GM12878 (cell line): ENCODE measurements at regions not wholly inside any gene's neighbourhood (a gene's known extent, or its start where the extent isn't known, plus 50 kb on each side); places are given as distances from the start of the nearest gene placed in this dataset.

Experiments
- ATAC-seq: fragments of 200-7000 bp; cut with Tn5 transposase; 3 replicates; pipeline ENCODE4 v1.9.1; 2020; ENCODE audit warnings: mild to moderate bottlenecking, moderate library complexity
- BruUV-seq: library from RNA; stranded (reverse); fragments of 400-500 nt; replicated peaks from 2 replicates; lab custom pipeline; 2021; lab: Mats Ljungman, UMichigan
- CTCF ChIA-PET: fragments of 300-600 bp; sonication (Branson Sonifier 250); formaldehyde crosslinking; extraction: SDS; loops from one replicate; lab custom pipeline; 2021; ENCODE audit warnings: inconsistent platforms; lab: Yijun Ruan, JAX
- POLR2A ChIA-PET: fragments of 350-600 bp; formaldehyde crosslinking; extraction: SDS; loops from one replicate; lab custom pipeline; 2021; ENCODE audit warnings: inconsistent platforms; lab: Charles Lee
- RAD21 ChIA-PET: fragments of 300-600 bp; sonication (Branson Sonifier 250); formaldehyde crosslinking; loops from one replicate; lab custom pipeline; 2023; ENCODE audit warnings: antibody characterized with exemption; ENCODE audit not compliant: unreplicated experiment; lab: Charles Lee
- SMC1A ChIA-PET: fragments of 300-600 bp; sonication (Branson Sonifier 250); formaldehyde crosslinking; loops from one replicate; lab custom pipeline; 2023; ENCODE audit not compliant: unreplicated experiment, uncharacterized antibody; lab: Charles Lee
- DNase-seq: peaks from one replicate; pipeline ENCODE4 v3.0.0-alpha.2; 2011; ENCODE audit warnings: low read depth, low spot score
- FAIRE-seq: peaks from 3 replicates; lab custom pipeline; 2011; peaks lifted over from hg19 to GRCh38; lab: Jason Lieb, UNC
- H2AFZ ChIP-seq: 2 replicates; pipeline ENCODE4 v1.6.0; 2011; ENCODE audit warnings: low read depth, low read length, control low read depth; ENCODE audit not compliant: control insufficient read depth
- H3K27ac ChIP-seq: 2 replicates; pipeline ENCODE4 v1.5.1; 2011; ENCODE audit warnings: control low read depth; ENCODE audit not compliant: control insufficient read depth, insufficient read depth
- H3K27me3 ChIP-seq, 2 experiments: replicated peaks in 1 of 2; 2 replicates each; pipeline versions ENCODE4 v1.6.0 to v1.6.1; 2011; ENCODE audit warnings: low read length in 1 of 2; ENCODE audit not compliant: control insufficient read depth in 2 of 2, insufficient read depth in 2 of 2
- H3K36me3 ChIP-seq, 2 experiments: 2 replicates each; pipeline ENCODE4 v1.5.1; 2011; ENCODE audit warnings: low read length in 1 of 2; ENCODE audit not compliant: control insufficient read depth in 2 of 2, insufficient read depth in 2 of 2
- H3K4me1 ChIP-seq: 2 replicates; pipeline ENCODE4 v1.6.1; 2011; ENCODE audit warnings: mild to moderate bottlenecking, low read length, moderate library complexity, mixed read lengths; ENCODE audit not compliant: control insufficient read depth, insufficient read depth
- H3K4me2 ChIP-seq: 2 replicates; pipeline ENCODE4 v1.6.0; 2011; ENCODE audit warnings: control low read depth; ENCODE audit not compliant: control insufficient read depth, insufficient read depth
- H3K4me3 ChIP-seq: fragments of 200-600 bp; sonication (generic); 2 replicates; pipeline ENCODE4 v1.5.1; 2016
- H3K79me2 ChIP-seq: 2 replicates; pipeline ENCODE4 v1.6.0; 2011; ENCODE audit warnings: low read length; ENCODE audit not compliant: control insufficient read depth, insufficient read depth
- H3K9ac ChIP-seq: 2 replicates; pipeline ENCODE4 v1.8.0; 2011; ENCODE audit warnings: low read length, control low read depth, mixed read lengths; ENCODE audit not compliant: control insufficient read depth, insufficient read depth
- H3K9me3 ChIP-seq: replicated peaks from 3 replicates; pipeline ENCODE4 v1.5.1; 2011; ENCODE audit warnings: mild to moderate bottlenecking, low read length; ENCODE audit not compliant: control insufficient read depth, insufficient read depth
- H4K20me1 ChIP-seq: 2 replicates; pipeline ENCODE4 v1.6.0; 2011; ENCODE audit not compliant: control insufficient read depth, insufficient read depth
- CHD2 ChIP-seq: IDR thresholded peaks from 2 replicates; pipeline ENCODE4 v1.6.1; 2011; ENCODE audit warnings: low read depth, low read length, improper control_type of control experiment, borderline replicate concordance
- ESRRA ChIP-seq: IDR thresholded peaks from 2 replicates; pipeline ENCODE4 v1.6.1; 2012; ENCODE audit warnings: mild to moderate bottlenecking, low read length, improper control_type of control experiment
- GATAD2B ChIP-seq: fragments of 450-650 bp; conservative IDR thresholded peaks from 2 replicates; pipeline ENCODE4 v1.6.1; 2017; ENCODE audit warnings: low read depth, mild to moderate bottlenecking, moderate library complexity
- KDM1A ChIP-seq: fragments of 200-600 bp; sonication (generic); IDR thresholded peaks from 2 replicates; pipeline ENCODE4 v1.6.1; 2016; ENCODE audit warnings: borderline replicate concordance
- NFXL1 ChIP-seq: fragments of 450-650 bp; IDR thresholded peaks from 2 replicates; pipeline ENCODE4 v1.6.1; 2017; ENCODE audit warnings: antibody characterized with exemption, mild to moderate bottlenecking, borderline replicate concordance
- PML ChIP-seq: IDR thresholded peaks from 2 replicates; pipeline ENCODE4 v1.6.1; 2012; ENCODE audit warnings: low read length, inconsistent platforms
- POLR2AphosphoS2 ChIP-seq: IDR thresholded peaks from 2 replicates; pipeline ENCODE4 v1.6.1; 2011; ENCODE audit warnings: low read depth, mild to moderate bottlenecking, low read length, improper control_type of control experiment, moderate library complexity
- POU2F2 ChIP-seq: IDR thresholded peaks from 3 replicates; pipeline ENCODE4 v1.6.1; 2011; ENCODE audit warnings: low read depth, mild to moderate bottlenecking, low read length, borderline replicate concordance
- TARDBP ChIP-seq: IDR thresholded peaks from 2 replicates; pipeline ENCODE4 v1.6.1; 2016; ENCODE audit warnings: borderline replicate concordance
- YBX1 ChIP-seq: fragments of 450-650 bp; IDR thresholded peaks from 2 replicates; pipeline ENCODE4 v1.6.1; 2016; ENCODE audit warnings: antibody characterized with exemption
- WGBS: methylation state at CpG from one replicate; pipeline ENCODE4 v1.1.6; 2016; ENCODE audit warnings: low lambda C conversion rate; ENCODE audit not compliant: insufficient replicate concordance, insufficient coverage; ENCODE audit errors: missing lambda C conversion rate; 5-methylcytosine and 5-hydroxymethylcytosine counted together
- in situ Hi-C: fragments of 300-500 bp; cut with MboI; formaldehyde crosslinking; loops from 9 replicates; pipeline ENCODE4 v1.14.3; 2018; ENCODE audit warnings: mixed read lengths
- intact Hi-C: fragments of 100-400 bp; cut with micrococcal nuclease; formaldehyde crosslinking; loops from one replicate; pipeline ENCODE4 v1.14.2; 2022; ENCODE audit not compliant: unreplicated experiment
- TF ChIP-seq, protein P1 (sequence below): IDR thresholded peaks from 2 replicates; pipeline ENCODE4 v1.6.1; 2011; ENCODE audit warnings: borderline replicate concordance, low read depth, mild to moderate bottlenecking, moderate library complexity, low read length; ENCODE audit not compliant: insufficient read depth, poor library complexity, severe bottlenecking
- TF ChIP-seq, protein P2 (sequence below): fragments of 450-650 bp; IDR thresholded peaks from 2 replicates; pipeline ENCODE4 v1.6.1; 2016; ENCODE audit warnings: mild to moderate bottlenecking
- TF ChIP-seq, protein P3 (sequence below): fragments of 450-650 bp; IDR thresholded peaks from 2 replicates; pipeline ENCODE4 v1.6.1; 2016; ENCODE audit warnings: mild to moderate bottlenecking, moderate library complexity, borderline replicate concordance
- TF ChIP-seq, protein P4 (sequence below): fragments of 450-650 bp; IDR thresholded peaks from 2 replicates; pipeline ENCODE4 v1.6.1; 2017; ENCODE audit warnings: low read depth, mild to moderate bottlenecking, moderate library complexity
- TF ChIP-seq, protein P5 (sequence below): IDR thresholded peaks from 2 replicates; pipeline ENCODE4 v1.6.1; 2012; ENCODE audit warnings: low read length, inconsistent platforms

DNA sequence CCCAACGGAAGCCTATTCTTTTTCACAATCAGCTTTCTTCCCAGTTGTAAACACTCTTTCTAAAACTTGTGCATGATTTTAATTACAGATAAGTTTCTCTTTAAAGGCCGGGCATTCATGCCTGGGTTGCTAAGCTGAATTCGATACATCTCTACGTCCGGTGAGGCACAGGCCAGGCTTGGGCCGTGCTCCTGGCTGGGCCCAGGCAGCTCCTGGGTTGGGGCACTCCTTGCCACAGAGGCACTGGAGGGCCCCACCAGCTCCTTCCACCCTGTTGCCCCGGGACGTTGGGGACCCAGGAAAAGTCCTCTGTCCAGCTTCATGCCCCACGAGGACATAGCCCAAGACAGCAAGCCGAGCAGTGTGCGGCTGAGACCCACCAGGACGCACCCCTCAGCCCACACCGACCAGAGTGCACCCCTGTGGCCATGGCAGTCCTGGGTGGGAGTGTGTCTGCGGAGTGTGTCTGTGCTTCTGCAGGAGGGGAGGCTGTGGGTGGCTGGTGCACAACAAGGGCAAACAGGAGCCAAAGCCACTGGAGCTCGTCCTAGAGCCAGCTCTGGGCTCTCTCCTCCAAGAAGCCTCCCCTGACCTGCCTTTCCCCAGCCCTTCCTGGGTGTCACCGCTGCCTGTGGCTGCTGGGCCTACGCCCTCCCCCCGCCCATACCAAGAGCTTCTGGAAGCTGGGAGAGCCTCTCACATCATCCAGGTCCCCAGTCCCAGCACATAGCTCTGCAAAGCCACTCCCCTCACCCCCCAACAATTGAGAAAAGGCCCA, 128.0 kb upstream of the NKX1-1 start:
- ChIA-PET SMC1A (no interaction called here), RAD21 (no interaction called here), CTCF (no interaction called here), POLR2A (no interaction called here)
- FAIRE-seq, result no peak
- Histone ChIP-seq H3K36me3 (no peaks in the 10 kb centered on the region), H3K4me3 (no peak overlapping the region), H4K20me1 (no peaks in the 10 kb centered on the region), H3K27ac (no peak overlapping the region), H3K4me1 (no peaks in the 10 kb centered on the region), H3K27me3 (no peaks in the 10 kb centered on the region), H3K9ac (no peak overlapping the region), H3K4me2 (no peak overlapping the region), H3K79me2 (no peaks in the 10 kb centered on the region), H2AFZ (no peak overlapping the region), H3K9me3 (no peaks in the 10 kb centered on the region; the same call in 2 of the 3 replicates)
- BruUV-seq, result no TSS peak
- no peak for ATAC-seq
- no peak for DNase-seq
- in situ Hi-C loops (no loop called here), intact Hi-C loops (no loop called here)
- WGBS, result 45% methylated on average over 16 of the region's 18 CpGs
- TF ChIP-seq, protein P1, sequence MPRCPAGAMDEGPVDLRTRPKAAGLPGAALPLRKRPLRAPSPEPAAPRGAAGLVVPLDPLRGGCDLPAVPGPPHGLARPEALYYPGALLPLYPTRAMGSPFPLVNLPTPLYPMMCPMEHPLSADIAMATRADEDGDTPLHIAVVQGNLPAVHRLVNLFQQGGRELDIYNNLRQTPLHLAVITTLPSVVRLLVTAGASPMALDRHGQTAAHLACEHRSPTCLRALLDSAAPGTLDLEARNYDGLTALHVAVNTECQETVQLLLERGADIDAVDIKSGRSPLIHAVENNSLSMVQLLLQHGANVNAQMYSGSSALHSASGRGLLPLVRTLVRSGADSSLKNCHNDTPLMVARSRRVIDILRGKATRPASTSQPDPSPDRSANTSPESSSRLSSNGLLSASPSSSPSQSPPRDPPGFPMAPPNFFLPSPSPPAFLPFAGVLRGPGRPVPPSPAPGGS, result no peak
- TF ChIP-seq TARDBP, result no peak
- TF ChIP-seq POU2F2, result no peak
- TF ChIP-seq, protein P2, sequence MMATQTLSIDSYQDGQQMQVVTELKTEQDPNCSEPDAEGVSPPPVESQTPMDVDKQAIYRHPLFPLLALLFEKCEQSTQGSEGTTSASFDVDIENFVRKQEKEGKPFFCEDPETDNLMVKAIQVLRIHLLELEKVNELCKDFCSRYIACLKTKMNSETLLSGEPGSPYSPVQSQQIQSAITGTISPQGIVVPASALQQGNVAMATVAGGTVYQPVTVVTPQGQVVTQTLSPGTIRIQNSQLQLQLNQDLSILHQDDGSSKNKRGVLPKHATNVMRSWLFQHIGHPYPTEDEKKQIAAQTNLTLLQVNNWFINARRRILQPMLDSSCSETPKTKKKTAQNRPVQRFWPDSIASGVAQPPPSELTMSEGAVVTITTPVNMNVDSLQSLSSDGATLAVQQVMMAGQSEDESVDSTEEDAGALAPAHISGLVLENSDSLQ, result no peak
- TF ChIP-seq, protein P3, sequence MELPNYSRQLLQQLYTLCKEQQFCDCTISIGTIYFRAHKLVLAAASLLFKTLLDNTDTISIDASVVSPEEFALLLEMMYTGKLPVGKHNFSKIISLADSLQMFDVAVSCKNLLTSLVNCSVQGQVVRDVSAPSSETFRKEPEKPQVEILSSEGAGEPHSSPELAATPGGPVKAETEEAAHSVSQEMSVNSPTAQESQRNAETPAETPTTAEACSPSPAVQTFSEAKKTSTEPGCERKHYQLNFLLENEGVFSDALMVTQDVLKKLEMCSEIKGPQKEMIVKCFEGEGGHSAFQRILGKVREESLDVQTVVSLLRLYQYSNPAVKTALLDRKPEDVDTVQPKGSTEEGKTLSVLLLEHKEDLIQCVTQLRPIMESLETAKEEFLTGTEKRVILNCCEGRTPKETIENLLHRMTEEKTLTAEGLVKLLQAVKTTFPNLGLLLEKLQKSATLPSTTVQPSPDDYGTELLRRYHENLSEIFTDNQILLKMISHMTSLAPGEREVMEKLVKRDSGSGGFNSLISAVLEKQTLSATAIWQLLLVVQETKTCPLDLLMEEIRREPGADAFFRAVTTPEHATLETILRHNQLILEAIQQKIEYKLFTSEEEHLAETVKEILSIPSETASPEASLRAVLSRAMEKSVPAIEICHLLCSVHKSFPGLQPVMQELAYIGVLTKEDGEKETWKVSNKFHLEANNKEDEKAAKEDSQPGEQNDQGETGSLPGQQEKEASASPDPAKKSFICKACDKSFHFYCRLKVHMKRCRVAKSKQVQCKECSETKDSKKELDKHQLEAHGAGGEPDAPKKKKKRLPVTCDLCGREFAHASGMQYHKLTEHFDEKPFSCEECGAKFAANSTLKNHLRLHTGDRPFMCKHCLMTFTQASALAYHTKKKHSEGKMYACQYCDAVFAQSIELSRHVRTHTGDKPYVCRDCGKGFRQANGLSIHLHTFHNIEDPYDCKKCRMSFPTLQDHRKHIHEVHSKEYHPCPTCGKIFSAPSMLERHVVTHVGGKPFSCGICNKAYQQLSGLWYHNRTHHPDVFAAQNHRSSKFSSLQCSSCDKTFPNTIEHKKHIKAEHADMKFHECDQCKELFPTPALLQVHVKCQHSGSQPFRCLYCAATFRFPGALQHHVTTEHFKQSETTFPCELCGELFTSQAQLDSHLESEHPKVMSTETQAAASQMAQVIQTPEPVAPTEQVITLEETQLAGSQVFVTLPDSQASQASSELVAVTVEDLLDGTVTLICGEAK, result no peak
- TF ChIP-seq, protein P4, sequence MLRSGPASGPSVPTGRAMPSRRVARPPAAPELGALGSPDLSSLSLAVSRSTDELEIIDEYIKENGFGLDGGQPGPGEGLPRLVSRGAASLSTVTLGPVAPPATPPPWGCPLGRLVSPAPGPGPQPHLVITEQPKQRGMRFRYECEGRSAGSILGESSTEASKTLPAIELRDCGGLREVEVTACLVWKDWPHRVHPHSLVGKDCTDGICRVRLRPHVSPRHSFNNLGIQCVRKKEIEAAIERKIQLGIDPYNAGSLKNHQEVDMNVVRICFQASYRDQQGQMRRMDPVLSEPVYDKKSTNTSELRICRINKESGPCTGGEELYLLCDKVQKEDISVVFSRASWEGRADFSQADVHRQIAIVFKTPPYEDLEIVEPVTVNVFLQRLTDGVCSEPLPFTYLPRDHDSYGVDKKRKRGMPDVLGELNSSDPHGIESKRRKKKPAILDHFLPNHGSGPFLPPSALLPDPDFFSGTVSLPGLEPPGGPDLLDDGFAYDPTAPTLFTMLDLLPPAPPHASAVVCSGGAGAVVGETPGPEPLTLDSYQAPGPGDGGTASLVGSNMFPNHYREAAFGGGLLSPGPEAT, result no peak
- TF ChIP-seq YBX1, result no peak
- no peak for TF ChIP-seq GATAD2B
- no peak for TF ChIP-seq KDM1A
- no peak for TF ChIP-seq ESRRA
- TF ChIP-seq, protein P5, sequence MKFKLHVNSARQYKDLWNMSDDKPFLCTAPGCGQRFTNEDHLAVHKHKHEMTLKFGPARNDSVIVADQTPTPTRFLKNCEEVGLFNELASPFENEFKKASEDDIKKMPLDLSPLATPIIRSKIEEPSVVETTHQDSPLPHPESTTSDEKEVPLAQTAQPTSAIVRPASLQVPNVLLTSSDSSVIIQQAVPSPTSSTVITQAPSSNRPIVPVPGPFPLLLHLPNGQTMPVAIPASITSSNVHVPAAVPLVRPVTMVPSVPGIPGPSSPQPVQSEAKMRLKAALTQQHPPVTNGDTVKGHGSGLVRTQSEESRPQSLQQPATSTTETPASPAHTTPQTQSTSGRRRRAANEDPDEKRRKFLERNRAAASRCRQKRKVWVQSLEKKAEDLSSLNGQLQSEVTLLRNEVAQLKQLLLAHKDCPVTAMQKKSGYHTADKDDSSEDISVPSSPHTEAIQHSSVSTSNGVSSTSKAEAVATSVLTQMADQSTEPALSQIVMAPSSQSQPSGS, result no peak
- TF ChIP-seq NFXL1, result no peak
- no peak for TF ChIP-seq CHD2
- no peak for TF ChIP-seq POLR2AphosphoS2
- TF ChIP-seq PML, result no peak
